D721Med (cell line): ENCODE measurements at regions not wholly inside any gene's neighbourhood (a gene's known extent, or its start where the extent isn't known, plus 50 kb on each side); places are given as distances from the start of the nearest gene placed in this dataset.

Experiments used
- DNase-seq: peaks from one replicate; pipeline ENCODE4 v3.0.0; 2011; ENCODE audit warnings: low spot score; ENCODE audit not compliant: insufficient read length
- FAIRE-seq: peaks from 2 replicates; lab custom pipeline; 2011; peaks lifted over from hg19 to GRCh38; lab: Jason Lieb, UNC
- TF ChIP-seq, protein P1 (sequence below): IDR thresholded peaks from 2 replicates; pipeline ENCODE4 v1.5.1; 2012; ENCODE audit warnings: mild to moderate bottlenecking, control low read depth; ENCODE audit not compliant: insufficient read depth; ENCODE audit errors: missing control alignments

DNA sequence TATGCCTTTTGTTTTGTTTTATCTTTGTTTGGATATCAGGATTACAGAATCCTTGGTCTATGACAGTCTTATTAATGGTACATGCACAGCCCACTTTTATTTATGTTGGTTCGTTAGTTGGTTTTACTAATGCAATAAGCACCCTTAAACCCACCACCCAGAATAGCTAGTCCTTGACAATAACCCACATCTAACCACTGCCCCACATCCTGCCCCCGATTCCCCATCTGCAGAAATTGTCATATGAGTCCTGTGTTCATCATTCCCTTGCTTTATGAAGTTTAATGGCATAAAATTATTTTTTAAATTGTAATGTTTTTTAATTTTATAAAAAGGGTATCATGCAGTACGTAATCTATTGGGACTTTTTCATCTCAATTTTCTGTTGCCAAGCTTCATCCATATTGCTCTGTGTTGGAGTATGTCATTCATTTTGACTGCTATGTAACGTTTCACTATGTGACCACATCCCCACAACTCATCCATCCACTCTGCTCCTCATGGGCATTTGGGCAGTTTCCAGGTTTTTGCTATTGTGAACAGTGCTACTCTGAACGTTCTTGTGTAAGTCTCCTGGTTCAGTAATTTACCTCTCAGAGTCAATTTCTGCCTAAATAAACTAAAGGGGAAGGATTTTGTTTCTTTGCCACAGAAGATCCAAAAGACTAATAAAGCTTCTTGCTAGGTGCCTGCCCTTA, 150.4 kb downstream of the MRPL14 start:
- FAIRE-seq: no peak

DNA sequence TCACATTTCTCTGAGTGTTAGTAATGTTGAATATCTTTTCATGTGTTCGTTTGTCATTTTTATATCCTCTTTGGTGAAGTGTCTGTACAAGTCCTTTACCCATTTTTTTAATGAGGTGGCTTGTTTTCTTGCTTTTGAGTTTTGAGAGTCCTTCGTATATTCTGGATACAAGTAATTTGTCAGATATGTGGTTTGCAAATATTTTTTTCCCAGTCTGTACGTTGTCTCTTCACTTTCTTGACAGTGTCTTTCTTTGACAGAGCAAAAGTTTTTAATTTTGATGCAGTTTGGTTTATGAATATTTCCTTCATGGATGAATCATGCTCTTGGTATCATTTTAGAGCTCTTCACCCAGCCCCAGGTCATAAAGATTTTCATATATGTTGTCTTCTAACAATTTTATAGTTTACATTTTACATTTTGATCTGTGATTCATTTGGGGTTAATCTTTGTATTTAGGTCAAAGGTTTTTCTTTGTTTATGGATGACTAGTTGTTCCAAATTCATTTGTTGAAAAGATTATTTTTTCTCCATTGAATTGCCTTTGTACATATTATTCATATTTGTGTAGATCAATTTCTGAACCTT, 152.5 kb downstream of the MRPL14 start:
- DNase-seq: no peak
- TF ChIP-seq, protein P1, sequence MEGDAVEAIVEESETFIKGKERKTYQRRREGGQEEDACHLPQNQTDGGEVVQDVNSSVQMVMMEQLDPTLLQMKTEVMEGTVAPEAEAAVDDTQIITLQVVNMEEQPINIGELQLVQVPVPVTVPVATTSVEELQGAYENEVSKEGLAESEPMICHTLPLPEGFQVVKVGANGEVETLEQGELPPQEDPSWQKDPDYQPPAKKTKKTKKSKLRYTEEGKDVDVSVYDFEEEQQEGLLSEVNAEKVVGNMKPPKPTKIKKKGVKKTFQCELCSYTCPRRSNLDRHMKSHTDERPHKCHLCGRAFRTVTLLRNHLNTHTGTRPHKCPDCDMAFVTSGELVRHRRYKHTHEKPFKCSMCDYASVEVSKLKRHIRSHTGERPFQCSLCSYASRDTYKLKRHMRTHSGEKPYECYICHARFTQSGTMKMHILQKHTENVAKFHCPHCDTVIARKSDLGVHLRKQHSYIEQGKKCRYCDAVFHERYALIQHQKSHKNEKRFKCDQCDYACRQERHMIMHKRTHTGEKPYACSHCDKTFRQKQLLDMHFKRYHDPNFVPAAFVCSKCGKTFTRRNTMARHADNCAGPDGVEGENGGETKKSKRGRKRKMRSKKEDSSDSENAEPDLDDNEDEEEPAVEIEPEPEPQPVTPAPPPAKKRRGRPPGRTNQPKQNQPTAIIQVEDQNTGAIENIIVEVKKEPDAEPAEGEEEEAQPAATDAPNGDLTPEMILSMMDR: no peak
- FAIRE-seq: no peak

More for the DNA sequence above, 150.4 kb downstream of the MRPL14 start:
- no peak for DNase-seq
- TF ChIP-seq, protein P1: no peak

DNA sequence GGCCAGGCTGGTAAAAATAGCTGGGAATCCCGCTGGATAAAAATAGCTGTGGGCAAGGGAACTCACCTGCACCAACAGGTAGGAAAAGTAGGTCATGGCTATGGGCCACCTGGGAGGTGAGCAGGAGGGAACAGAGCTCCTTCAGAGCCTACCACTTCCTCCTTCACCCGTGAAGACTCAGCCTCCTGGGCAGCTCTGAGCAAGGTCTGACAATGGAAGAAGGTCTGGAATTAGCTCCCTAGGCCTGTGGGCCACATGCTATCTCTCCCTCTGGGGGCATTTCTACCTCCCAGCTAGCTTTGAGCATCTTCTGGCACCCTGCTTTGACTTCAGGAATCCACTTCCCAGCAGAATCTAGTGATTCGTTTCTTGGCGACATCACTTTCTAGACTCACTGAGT, 153.9 kb downstream of the MRPL14 start:
- TF ChIP-seq, protein P1: no peak
- DNase-seq (no peak), FAIRE-seq (no peak)

DNA sequence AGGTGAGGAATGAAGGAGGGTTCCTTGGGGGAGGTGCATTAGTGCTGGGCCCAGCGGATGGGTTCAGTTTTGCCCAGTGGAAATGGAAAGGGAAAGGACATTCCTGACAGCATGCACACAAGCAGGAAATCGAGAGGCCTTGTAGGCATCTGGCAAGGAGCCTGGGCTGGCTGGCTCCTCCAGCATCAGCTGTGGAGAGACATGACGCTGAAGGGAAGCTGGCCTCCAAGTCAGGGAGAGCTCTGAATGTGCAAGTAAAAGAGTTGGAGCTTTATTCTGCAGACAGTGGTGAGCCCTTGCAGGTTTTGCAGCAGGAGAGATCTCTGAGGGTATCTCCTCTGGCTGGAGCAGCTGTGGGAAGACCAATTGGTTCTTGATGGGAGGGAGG, 154.3 kb downstream of the MRPL14 start:
- TF ChIP-seq, protein P1: no peak
- FAIRE-seq: no peak
- DNase-seq: no peak

DNA sequence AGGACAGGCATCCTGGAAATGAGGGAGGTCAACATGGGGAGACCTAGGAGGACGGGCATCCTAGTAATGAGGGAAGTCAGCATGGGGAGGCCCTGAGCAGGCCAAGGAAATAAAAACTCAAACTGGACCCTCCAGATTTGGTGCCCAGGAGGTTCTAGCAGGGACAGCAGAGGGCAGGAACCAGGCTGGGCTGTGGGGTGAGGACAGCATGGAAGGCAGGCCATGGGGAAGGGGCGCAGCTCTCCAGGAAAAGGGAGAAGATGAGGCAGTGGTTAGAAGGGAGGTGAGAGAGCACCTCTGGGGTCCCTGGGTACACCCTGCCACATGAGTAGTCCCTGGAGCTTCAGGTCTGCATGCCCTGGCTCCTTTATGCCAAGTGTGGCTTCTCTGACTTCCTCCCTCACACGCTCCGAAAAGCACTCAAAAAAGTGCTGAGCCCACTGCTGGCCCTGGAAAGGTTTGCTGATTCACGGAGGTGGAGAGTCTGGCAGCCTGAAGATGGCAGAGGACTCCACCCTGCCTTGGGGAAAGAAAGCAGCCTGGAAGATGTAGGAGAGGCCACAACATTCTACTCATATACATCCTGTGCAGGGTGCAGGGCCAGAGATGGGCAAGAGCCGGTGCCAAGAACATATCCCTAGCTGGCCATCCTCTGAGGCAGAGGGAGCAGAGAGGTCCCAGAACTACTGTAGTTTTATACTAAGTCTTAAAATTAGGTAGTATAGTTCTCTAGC, 154.9 kb downstream of the MRPL14 start:
- FAIRE-seq: no peak
- DNase-seq: no peak
- TF ChIP-seq, protein P1: no peak

DNA sequence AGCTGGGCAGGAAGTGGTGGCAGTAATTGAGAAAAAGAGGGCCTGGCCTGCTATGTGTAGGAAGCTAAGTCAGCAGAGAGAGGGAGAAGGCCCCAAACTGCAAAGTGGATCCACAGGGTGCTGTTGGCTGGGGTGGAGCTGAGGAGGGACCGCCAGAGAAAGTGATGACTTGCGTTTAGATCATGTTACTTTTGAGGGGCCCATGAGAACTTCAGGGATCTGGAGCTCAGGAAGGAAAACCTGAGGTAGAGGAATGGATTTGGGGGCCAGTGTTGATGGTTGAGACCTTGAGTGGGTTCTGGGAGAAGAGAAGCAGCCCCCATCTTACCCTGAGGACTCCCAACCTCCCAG, 155.5 kb downstream of the MRPL14 start:
- FAIRE-seq: no peak
- DNase-seq: no peak
- TF ChIP-seq, protein P1: no peak
